NCI-H526 (cell line): ENCODE measurements at regions not wholly inside any gene's neighbourhood (a gene's known extent, or its start where the extent isn't known, plus 50 kb on each side); places are given as distances from the start of the nearest gene placed in this dataset.

Source experiments
- DNase-seq, 2 experiments: peaks; one replicate each; lab custom pipeline; 2025; lab: John Stamatoyannopoulos, UW

- no peak for DNase-seq
Observed at GRCh38 chr3:71849681-71850080, 64.7 kb upstream of the PROK2 start.

DNA sequence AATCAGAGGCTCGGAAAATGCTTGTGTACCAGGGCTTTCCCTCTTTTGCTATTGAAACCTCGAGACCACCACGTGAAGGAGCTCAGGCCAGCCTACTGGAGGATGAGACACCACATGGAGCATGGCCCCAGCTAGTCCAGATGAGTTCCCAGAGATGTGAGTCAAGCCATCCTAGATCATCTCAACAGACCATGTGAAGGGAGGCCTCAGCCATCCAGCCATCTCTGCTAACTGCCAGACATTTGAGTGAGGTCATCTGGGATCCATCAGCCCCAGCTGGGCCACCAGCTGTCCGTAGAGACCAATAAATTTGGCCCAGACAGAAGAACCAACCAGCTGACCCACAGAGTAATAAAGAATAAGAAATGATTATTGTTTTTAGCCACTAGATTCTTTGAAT lies 62.8 kb upstream of the PROK2 start:
- no peak for DNase-seq

- no peak for DNase-seq
Observed at GRCh38 chr3:71846185-71846584, 61.2 kb upstream of the PROK2 start.

- no peak for DNase-seq
Observed at GRCh38 chr3:71843071-71843470, 58.1 kb upstream of the PROK2 start.

DNA sequence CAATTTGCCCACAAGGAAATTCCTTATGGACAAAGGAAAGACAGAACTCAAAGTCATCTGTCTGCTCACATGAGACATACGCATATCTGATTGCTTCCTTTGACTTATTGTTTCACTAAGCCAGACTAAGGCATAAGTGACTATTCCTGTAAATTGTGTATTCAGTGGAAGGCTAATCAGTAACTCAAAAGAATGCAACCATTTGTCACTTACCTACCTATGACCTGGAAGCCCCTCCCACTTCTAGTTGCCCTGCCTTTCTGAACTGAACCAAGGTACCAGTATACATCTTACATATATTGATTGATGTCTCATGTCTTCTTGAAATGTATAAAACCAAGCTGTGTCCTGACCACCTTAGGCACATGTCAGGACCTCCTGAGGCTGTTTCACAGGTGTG lies 53.5 kb upstream of the PROK2 start:
- DNase-seq: no peak
